OCI-LY7 (cell line): ENCODE measurements at regions not wholly inside any gene's neighbourhood (a gene's known extent, or its start where the extent isn't known, plus 50 kb on each side); places are given as distances from the start of the nearest gene placed in this dataset.

Experiments used
- BruUV-seq: library from RNA; stranded (reverse); fragments of 400-500 nt; replicated peaks from 2 replicates; lab custom pipeline; 2021; lab: Mats Ljungman, UMichigan
- CTCF ChIA-PET: fragments of 300-600 bp; sonication (Branson Sonifier 250); formaldehyde crosslinking; loops from one replicate; lab custom pipeline; 2022; ENCODE audit warnings: antibody characterized with exemption; ENCODE audit not compliant: unreplicated experiment; lab: Charles Lee
- POLR2A ChIA-PET: fragments of 300-600 bp; sonication (Branson Sonifier 250); formaldehyde crosslinking; loops from one replicate; lab custom pipeline; 2022; ENCODE audit warnings: antibody characterized with exemption; lab: Charles Lee
- DNase-seq: peaks from one replicate; pipeline ENCODE4 v3.0.0-alpha.2; 2015; ENCODE audit warnings: low spot score
- H2AFZ ChIP-seq: fragments of 200-600 bp; sonication (generic), shearing (Covaris generic); 2 replicates; pipeline ENCODE4 v1.6.1; 2014; ENCODE audit warnings: mild to moderate bottlenecking, antibody characterized with exemption, low read length, moderate library complexity
- H3K27ac ChIP-seq: fragments of 200-600 bp; sonication (generic); 2 replicates; pipeline ENCODE4 v1.5.1; 2014; ENCODE audit warnings: mixed run types, low read depth, mild to moderate bottlenecking, moderate library complexity, low read length, inconsistent platforms; ENCODE audit not compliant: poor library complexity, severe bottlenecking
- H3K36me3 ChIP-seq: fragments of 200-600 bp; sonication (generic); 2 replicates; pipeline ENCODE4 v1.6.1; 2014; ENCODE audit warnings: mild to moderate bottlenecking, antibody characterized with exemption, low read length, moderate library complexity, mixed read lengths; ENCODE audit not compliant: insufficient read depth
- H3K4me1 ChIP-seq: fragments of 200-600 bp; sonication (generic); 2 replicates; pipeline ENCODE4 v1.5.1; 2014; ENCODE audit warnings: mild to moderate bottlenecking, low read length; ENCODE audit not compliant: insufficient read depth, poor library complexity, severe bottlenecking
- H3K4me2 ChIP-seq: fragments of 200-600 bp; sonication (generic); 2 replicates; pipeline ENCODE4 v1.6.1; 2014; ENCODE audit warnings: mild to moderate bottlenecking, low read length
- H3K4me3 ChIP-seq: fragments of 200-600 bp; sonication (generic); 2 replicates; pipeline ENCODE4 v1.5.1; 2014; ENCODE audit warnings: mild to moderate bottlenecking, low read depth, low read length; ENCODE audit not compliant: poor library complexity, severe bottlenecking
- H3K79me2 ChIP-seq: fragments of 200-600 bp; sonication (generic); 2 replicates; pipeline ENCODE4 v1.6.1; 2016; ENCODE audit warnings: low read depth, mild to moderate bottlenecking, low read length, moderate library complexity, mixed read lengths; ENCODE audit not compliant: insufficient read depth
- H3K9me2 ChIP-seq: fragments of 200-600 bp; sonication (generic); 2 replicates; pipeline ENCODE4 v1.6.1; 2016; ENCODE audit warnings: mild to moderate bottlenecking, low read length, mixed read lengths; ENCODE audit not compliant: insufficient read depth
- H3K9me3 ChIP-seq: fragments of 200-600 bp; sonication (generic); 2 replicates; pipeline ENCODE4 v1.6.1; 2014; ENCODE audit warnings: mild to moderate bottlenecking, mixed run types, low read length, mixed read lengths
- H4K20me1 ChIP-seq: fragments of 200-600 bp; sonication (generic); 2 replicates; pipeline ENCODE4 v1.6.1; 2014; ENCODE audit warnings: mild to moderate bottlenecking, antibody characterized with exemption, low read length, moderate library complexity, mixed read lengths; ENCODE audit not compliant: insufficient read depth
- CTCF ChIP-seq: fragments of 200-600 bp; sonication (generic); conservative IDR thresholded peaks from 2 replicates; pipeline ENCODE4 v1.5.1; 2014; ENCODE audit warnings: mild to moderate bottlenecking, antibody characterized with exemption, low read length, moderate library complexity, mixed read lengths
- EZH2phosphoT487 ChIP-seq: fragments of 200-600 bp; sonication (generic); IDR thresholded peaks from 2 replicates; pipeline ENCODE4 v1.6.1; 2018; ENCODE audit warnings: low read depth, borderline replicate concordance, mild to moderate bottlenecking, mixed run types, antibody characterized with exemption, low read length, moderate library complexity, mixed read lengths
- intact Hi-C: fragments of 100-400 bp; cut with micrococcal nuclease; formaldehyde crosslinking; loops from one replicate; pipeline ENCODE4 v1.10.0; 2022; ENCODE audit not compliant: unreplicated experiment

GRCh38 chr2:84292545-84292944 lies 166.5 kb downstream of the SUCLG1 start:
- ChIA-PET POLR2A (no interaction called here), CTCF (no interaction called here)
- TF ChIP-seq CTCF (no peak), EZH2phosphoT487 (no peak)
- H3K9me3 ChIP-seq = no peaks in the 10 kb centered on the region
- no peaks in the 10 kb centered on the region for H3K79me2 ChIP-seq
- H3K9me2 ChIP-seq = no peaks in the 10 kb centered on the region
- H4K20me1 ChIP-seq = no peaks in the 10 kb centered on the region
- H3K4me3 ChIP-seq = no peak overlapping the region
- H2AFZ ChIP-seq = no peak overlapping the region
- no peaks in the 10 kb centered on the region for H3K4me1 ChIP-seq
- H3K4me2 ChIP-seq = no peak overlapping the region
- intact Hi-C loops = no loop called here
- no peak overlapping the region for H3K27ac ChIP-seq
- BruUV-seq = no TSS peak
- no peak for DNase-seq
- H3K36me3 ChIP-seq = no peaks in the 10 kb centered on the region

GRCh38 chr2:84290537-84290936 lies 168.5 kb downstream of the SUCLG1 start:
- BruUV-seq = no TSS peak
- H3K9me2 ChIP-seq = no peaks in the 10 kb centered on the region
- no peak overlapping the region for H3K4me3 ChIP-seq
- H3K36me3 ChIP-seq = no peaks in the 10 kb centered on the region
- H3K79me2 ChIP-seq = no peaks in the 10 kb centered on the region
- POLR2A ChIA-PET = no interaction called here
- no peak overlapping the region for H2AFZ ChIP-seq
- DNase-seq = no peak
- no peaks in the 10 kb centered on the region for H3K4me1 ChIP-seq
- H4K20me1 ChIP-seq = no peaks in the 10 kb centered on the region
- no peak overlapping the region for H3K27ac ChIP-seq
- TF ChIP-seq CTCF = no peak
- no peak for TF ChIP-seq EZH2phosphoT487
- intact Hi-C loops = no loop called here
- H3K9me3 ChIP-seq = no peaks in the 10 kb centered on the region
- CTCF ChIA-PET = no interaction called here
- no peak overlapping the region for H3K4me2 ChIP-seq

- ChIA-PET POLR2A (no interaction called here), CTCF (no interaction called here)
- no peaks in the 10 kb centered on the region for H3K4me1 ChIP-seq
- intact Hi-C loops = no loop called here
- no peaks in the 10 kb centered on the region for H3K9me2 ChIP-seq
- H2AFZ ChIP-seq = no peak overlapping the region
- TF ChIP-seq EZH2phosphoT487 = no peak
- no peak for TF ChIP-seq CTCF
- BruUV-seq = no TSS peak
- no peaks in the 10 kb centered on the region for H3K9me3 ChIP-seq
- DNase-seq = no peak
- H4K20me1 ChIP-seq = no peaks in the 10 kb centered on the region
- no peak overlapping the region for H3K4me2 ChIP-seq
- H3K36me3 ChIP-seq = no peaks in the 10 kb centered on the region
- H3K4me3 ChIP-seq = no peak overlapping the region
- H3K79me2 ChIP-seq = no peaks in the 10 kb centered on the region
- no peak overlapping the region for H3K27ac ChIP-seq
These were observed 170.8 kb downstream of the SUCLG1 start for GRCh38 chr2:84288293-84288692.
